Ishikawa (cell line): ENCODE measurements at regions not wholly inside any gene's neighbourhood (a gene's known extent, or its start where the extent isn't known, plus 50 kb on each side); places are given as distances from the start of the nearest gene placed in this dataset.

Source experiments
- CEBPB ChIP-seq: IDR thresholded peaks from 2 replicates; pipeline ENCODE4 v1.6.1; 2012
- CREB1 ChIP-seq: IDR thresholded peaks from 2 replicates; pipeline ENCODE4 v1.6.1; 2012; ENCODE audit warnings: low read depth
- EGR1 ChIP-seq: IDR thresholded peaks from 2 replicates; pipeline ENCODE4 v1.6.1; 2012
- EP300 ChIP-seq: IDR thresholded peaks from 2 replicates; pipeline ENCODE4 v1.6.1; 2012; ENCODE audit warnings: borderline replicate concordance
- NFIC ChIP-seq: IDR thresholded peaks from 2 replicates; pipeline ENCODE4 v1.6.1; 2012
- RAD21 ChIP-seq: IDR thresholded peaks from 2 replicates; pipeline ENCODE4 v1.6.1; 2012; ENCODE audit warnings: low read depth
- REST ChIP-seq: IDR thresholded peaks from 2 replicates; pipeline ENCODE4 v1.6.1; 2012; ENCODE audit warnings: low read depth, mild to moderate bottlenecking
- TEAD4 ChIP-seq: IDR thresholded peaks from 2 replicates; pipeline ENCODE4 v1.6.1; 2012
- USF1 ChIP-seq: IDR thresholded peaks from 2 replicates; pipeline ENCODE4 v1.6.1; 2012
- TF ChIP-seq, protein P1 (sequence below): IDR thresholded peaks from 2 replicates; pipeline ENCODE4 v1.6.1; 2012

DNA sequence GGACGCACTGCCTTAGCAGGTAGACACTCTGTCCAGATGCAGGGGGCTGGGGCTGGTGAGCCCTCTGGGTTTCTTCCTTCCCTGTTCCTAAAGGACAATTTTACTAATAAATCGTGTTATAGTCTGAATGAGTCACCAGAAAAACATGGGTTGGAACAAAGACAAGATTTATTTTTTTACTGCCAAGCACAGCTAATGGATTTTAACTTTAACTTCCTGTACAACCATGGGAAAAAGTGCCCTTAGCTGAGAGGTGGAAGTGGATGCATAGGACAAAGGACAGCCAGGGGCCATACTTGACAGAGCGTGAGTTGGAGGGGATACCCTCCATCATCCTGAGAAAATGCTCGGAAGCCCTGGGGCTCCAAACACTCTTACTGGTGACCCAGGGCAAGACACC is 300.7 kb downstream of the MSX2 start:
- TF ChIP-seq CREB1 (no peak), USF1 (no peak), TEAD4 (no peak), EGR1 (no peak), REST (no peak), CEBPB (no peak), EP300 (no peak), RAD21 (no peak), NFIC (no peak)
- TF ChIP-seq, protein P1, sequence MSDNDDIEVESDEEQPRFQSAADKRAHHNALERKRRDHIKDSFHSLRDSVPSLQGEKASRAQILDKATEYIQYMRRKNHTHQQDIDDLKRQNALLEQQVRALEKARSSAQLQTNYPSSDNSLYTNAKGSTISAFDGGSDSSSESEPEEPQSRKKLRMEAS: no peak
